Psoas muscle (tissue), 7 donors: ENCODE measurements at regions not wholly inside any gene's neighbourhood (a gene's known extent, or its start where the extent isn't known, plus 50 kb on each side); places are given as distances from the start of the nearest gene placed in this dataset.
"Not testable (repeated sequence)": the region's sequence is repeated elsewhere in the genome, so short reads cannot be mapped to it uniquely, and the experiment has no call there.

Source experiments
- ATAC-seq, 4 donors: fragments of 200-7000 bp; cut with Tn5 transposase; one replicate each; pipeline ENCODE4 v1.9.1; 2020; ENCODE audit warnings: moderate library complexity in 3 of 4, mild to moderate bottlenecking in 2 of 4
- DNase-seq, 2 donors: peaks; one replicate each; pipeline ENCODE4 v3.0.0-alpha.2; 2020
- H3K27ac ChIP-seq: fragments of 200-600 bp; one replicate; pipeline ENCODE4 v1.8.0; 2022
- H3K27me3 ChIP-seq, 3 donors: fragments of 200-600 bp in 1 of 3; one replicate each; pipeline versions ENCODE4 v1.6.1 to v1.8.0; 2013 to 2022; ENCODE audit warnings: low read length in 2 of 3, mild to moderate bottlenecking in 2 of 3, moderate library complexity in 1 of 3; ENCODE audit not compliant: insufficient read depth in 3 of 3
- H3K36me3 ChIP-seq, 2 donors: fragments of 200-600 bp in 1 of 2; one replicate each; pipeline versions ENCODE4 v1.6.1 to v1.8.0; 2013 to 2022; ENCODE audit warnings: low read depth in 1 of 2, mild to moderate bottlenecking in 1 of 2, moderate library complexity in 1 of 2; ENCODE audit not compliant: insufficient read depth in 1 of 2
- H3K4me1 ChIP-seq: fragments of 200-600 bp; one replicate; pipeline ENCODE4 v1.8.0; 2022
- H3K4me3 ChIP-seq: fragments of 200-600 bp; one replicate; pipeline ENCODE4 v1.8.0; 2022; ENCODE audit warnings: mild to moderate bottlenecking
- H3K9me3 ChIP-seq: fragments of 200-600 bp; one replicate; pipeline ENCODE4 v1.8.0; 2022
- WGBS, 3 donors: extraction: QIAGEN DNeasy Blood & Tissue Kit; methylation state at CpG; one replicate each; pipeline versions ENCODE4 v1.1.6 to v1.1.7; 2013; 5-methylcytosine and 5-hydroxymethylcytosine counted together
- intact Hi-C, 2 donors: fragments of 100-400 bp; cut with DNase I; formaldehyde crosslinking; loops; one replicate each; pipeline versions ENCODE4 v1.11.0 to v1.14.2; 2022
- donor health status: healthy with polysubstance abuse.
- donor health status: DM: no; HTN: no; CAD: no; lungs with moderate emphysema.
- donor health status: Bipolar disorder and iron deficiency.
- donor health status: healthy.
- donor health status: DM: yes; HTN: yes; CAD: no.
- donor health status: DM: no; HTN: no; CAD: no.
- donor health status: DM: yes; HTN: yes; CAD: no.

- H3K4me3 ChIP-seq, intact Hi-C loops, H3K27ac ChIP-seq, H3K9me3 ChIP-seq, H3K36me3 ChIP-seq, H3K27me3 ChIP-seq, H3K4me1 ChIP-seq: not testable (repeated sequence)
- DNase-seq, result peak in 1 of 2 donors; percentile 39
- ATAC-seq, result peak in 3 of 4 donors; percentile 28 to 51 (median 37)
- WGBS, 3 donors, result 21 to 32% (median 22%) methylated on average over 7 to 11 of the region's 11 CpGs
These were observed 53.3 kb downstream of the FOXD4L1 start for GRCh38 chr2:113551637-113552318.

GRCh38 chr2:113559820-113560219 is 61.4 kb downstream of the FOXD4L1 start:
- peak in 1 of 4 donors; percentile 23 for ATAC-seq
- DNase-seq, result not testable (repeated sequence)

GRCh38 chr2:113562662-113563061 is 64.2 kb downstream of the FOXD4L1 start:
- WGBS, 3 donors, result 42 to 50% (median 46%) methylated on average over 2 of the region's 2 CpGs
- ATAC-seq, H3K4me1 ChIP-seq, H3K27me3 ChIP-seq, H3K9me3 ChIP-seq, H3K4me3 ChIP-seq, H3K36me3 ChIP-seq, DNase-seq, intact Hi-C loops, H3K27ac ChIP-seq: not testable (repeated sequence)

More at GRCh38 chr2:113559820-113560219, 61.4 kb downstream of the FOXD4L1 start:
- H3K27me3 ChIP-seq, H3K9me3 ChIP-seq, intact Hi-C loops, H3K36me3 ChIP-seq, H3K4me3 ChIP-seq, H3K4me1 ChIP-seq, H3K27ac ChIP-seq: not testable (repeated sequence)
- 85 to 88% (median 86%) methylated on average over 2 of the region's 2 CpGs for WGBS, 3 donors

- intact Hi-C loops, ATAC-seq, H3K27me3 ChIP-seq, H3K9me3 ChIP-seq, DNase-seq, H3K4me1 ChIP-seq, H3K4me3 ChIP-seq, H3K27ac ChIP-seq, H3K36me3 ChIP-seq: not testable (repeated sequence)
- WGBS, 3 donors, result 63 to 68% (median 64%) methylated on average over 8 to 9 of the region's 12 CpGs
These were observed 60.2 kb upstream of the RABL2A start for GRCh38 chr2:113566674-113567480.

- ATAC-seq, H3K27ac ChIP-seq, H3K4me1 ChIP-seq, H3K4me3 ChIP-seq, H3K9me3 ChIP-seq, DNase-seq, intact Hi-C loops, H3K36me3 ChIP-seq, H3K27me3 ChIP-seq: not testable (repeated sequence)
- 52 to 66% (median 60%) methylated on average over 3 of the region's 3 CpGs for WGBS, 3 donors
These were observed 59.6 kb upstream of the RABL2A start for GRCh38 chr2:113567481-113567849.

- DNase-seq, H3K4me1 ChIP-seq, H3K36me3 ChIP-seq, H3K4me3 ChIP-seq, H3K27me3 ChIP-seq, H3K9me3 ChIP-seq, H3K27ac ChIP-seq, ATAC-seq, intact Hi-C loops: not testable (repeated sequence)
- 90 to 92% (median 92%) methylated on average over 13 to 14 of the region's 14 CpGs for WGBS, 3 donors
These were observed 58.8 kb upstream of the RABL2A start for GRCh38 chr2:113568231-113568630.

GRCh38 chr2:113570082-113570481 is 57.0 kb upstream of the RABL2A start:
- intact Hi-C loops, H3K9me3 ChIP-seq, H3K27me3 ChIP-seq, ATAC-seq, DNase-seq, H3K36me3 ChIP-seq, H3K27ac ChIP-seq, H3K4me3 ChIP-seq, H3K4me1 ChIP-seq: not testable (repeated sequence)
- 81 to 95% (median 84%) methylated on average over 1 to 2 of the region's 2 CpGs for WGBS, 3 donors

- WGBS, 3 donors, result 87 to 97% (median 89%) methylated on average over 2 of the region's 3 CpGs
- H3K27me3 ChIP-seq, H3K4me3 ChIP-seq, DNase-seq, H3K27ac ChIP-seq, H3K36me3 ChIP-seq, H3K4me1 ChIP-seq, ATAC-seq, H3K9me3 ChIP-seq, intact Hi-C loops: not testable (repeated sequence)
These were observed 56.5 kb upstream of the RABL2A start for GRCh38 chr2:113570509-113571009.

- H3K36me3 ChIP-seq, H3K4me1 ChIP-seq, H3K4me3 ChIP-seq, H3K27me3 ChIP-seq, H3K9me3 ChIP-seq, DNase-seq, intact Hi-C loops, ATAC-seq, H3K27ac ChIP-seq: not testable (repeated sequence)
- WGBS, 3 donors, result 45 to 72% (median 55%) methylated on average over 2 to 5 of the region's 6 CpGs
These were observed 55.5 kb upstream of the RABL2A start for GRCh38 chr2:113571482-113572068.

GRCh38 chr2:113575721-113576120 is 51.3 kb upstream of the RABL2A start:
- WGBS, 3 donors, result 60 to 89% (median 75%) methylated on average over 1 to 2 of the region's 4 CpGs
- intact Hi-C loops, result not testable (repeated sequence)

GRCh38 chr2:113576353-113576752 is 50.7 kb upstream of the RABL2A start:
- H3K27me3 ChIP-seq, H3K4me1 ChIP-seq, ATAC-seq, intact Hi-C loops, DNase-seq, H3K4me3 ChIP-seq, H3K27ac ChIP-seq, H3K36me3 ChIP-seq, H3K9me3 ChIP-seq: not testable (repeated sequence)
- 80 to 87% (median 86%) methylated on average over 8 of the region's 8 CpGs for WGBS, 3 donors

More at GRCh38 chr2:113575721-113576120, 51.3 kb upstream of the RABL2A start:
- not testable (repeated sequence) for H3K27me3 ChIP-seq, ATAC-seq, H3K4me1 ChIP-seq, DNase-seq, H3K27ac ChIP-seq, H3K4me3 ChIP-seq, H3K36me3 ChIP-seq, H3K9me3 ChIP-seq
